GM10266 (cell line): ENCODE measurements at regions not wholly inside any gene's neighbourhood (a gene's known extent, or its start where the extent isn't known, plus 50 kb on each side); places are given as distances from the start of the nearest gene placed in this dataset.

ENCODE experiments used
- DNase-seq: peaks from one replicate; pipeline ENCODE4 v3.0.0; 2012; ENCODE audit errors: extremely low spot score
- TF ChIP-seq, protein P1 (sequence below): IDR thresholded peaks from 2 replicates; pipeline ENCODE4 v1.5.1; 2012; ENCODE audit warnings: mild to moderate bottlenecking, low read depth; ENCODE audit not compliant: control insufficient read depth, insufficient read depth; ENCODE audit errors: missing control alignments

DNA sequence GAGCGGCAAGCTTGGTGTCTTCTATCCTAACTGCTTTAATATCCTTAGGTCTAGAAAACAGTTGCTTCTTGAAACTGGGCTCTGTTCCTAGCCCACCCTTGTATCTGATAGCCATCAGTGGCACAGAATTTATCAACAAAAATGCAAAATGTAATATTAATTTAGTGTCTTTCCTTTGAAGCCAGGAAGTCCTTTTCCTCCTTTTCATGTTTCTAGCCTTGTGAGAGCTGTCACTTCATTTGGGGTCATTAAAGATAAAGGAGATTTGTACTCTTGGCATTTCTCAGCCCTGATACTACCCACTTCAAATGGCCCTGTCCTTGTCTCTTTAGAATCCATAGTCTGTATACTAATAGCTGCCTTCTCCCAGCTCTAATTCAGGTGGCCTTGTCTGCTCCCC lies 111.0 kb downstream of the GAS1 start:
- DNase-seq: no peak
- TF ChIP-seq, protein P1, sequence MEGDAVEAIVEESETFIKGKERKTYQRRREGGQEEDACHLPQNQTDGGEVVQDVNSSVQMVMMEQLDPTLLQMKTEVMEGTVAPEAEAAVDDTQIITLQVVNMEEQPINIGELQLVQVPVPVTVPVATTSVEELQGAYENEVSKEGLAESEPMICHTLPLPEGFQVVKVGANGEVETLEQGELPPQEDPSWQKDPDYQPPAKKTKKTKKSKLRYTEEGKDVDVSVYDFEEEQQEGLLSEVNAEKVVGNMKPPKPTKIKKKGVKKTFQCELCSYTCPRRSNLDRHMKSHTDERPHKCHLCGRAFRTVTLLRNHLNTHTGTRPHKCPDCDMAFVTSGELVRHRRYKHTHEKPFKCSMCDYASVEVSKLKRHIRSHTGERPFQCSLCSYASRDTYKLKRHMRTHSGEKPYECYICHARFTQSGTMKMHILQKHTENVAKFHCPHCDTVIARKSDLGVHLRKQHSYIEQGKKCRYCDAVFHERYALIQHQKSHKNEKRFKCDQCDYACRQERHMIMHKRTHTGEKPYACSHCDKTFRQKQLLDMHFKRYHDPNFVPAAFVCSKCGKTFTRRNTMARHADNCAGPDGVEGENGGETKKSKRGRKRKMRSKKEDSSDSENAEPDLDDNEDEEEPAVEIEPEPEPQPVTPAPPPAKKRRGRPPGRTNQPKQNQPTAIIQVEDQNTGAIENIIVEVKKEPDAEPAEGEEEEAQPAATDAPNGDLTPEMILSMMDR: no peak

DNA sequence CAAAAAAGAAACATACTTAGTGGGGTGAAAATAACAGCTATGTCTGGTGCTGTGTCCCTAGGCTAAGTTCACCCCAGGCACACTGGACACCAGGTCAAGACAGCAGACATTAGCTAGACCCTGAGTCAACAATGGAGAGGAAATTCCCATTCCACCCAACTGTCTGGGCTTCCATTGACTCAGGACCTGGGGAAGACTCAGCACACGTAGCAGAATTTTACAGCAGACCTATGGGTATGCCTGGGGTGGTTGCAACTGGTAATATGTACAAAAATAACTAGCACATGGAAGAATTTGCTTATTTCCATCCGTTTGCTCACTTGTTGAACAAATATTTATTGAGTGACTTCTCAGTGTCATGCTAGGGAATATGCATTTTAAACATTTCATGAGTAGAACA lies 117.0 kb downstream of the GAS1 start:
- TF ChIP-seq, protein P1: no peak
- no peak for DNase-seq

DNA sequence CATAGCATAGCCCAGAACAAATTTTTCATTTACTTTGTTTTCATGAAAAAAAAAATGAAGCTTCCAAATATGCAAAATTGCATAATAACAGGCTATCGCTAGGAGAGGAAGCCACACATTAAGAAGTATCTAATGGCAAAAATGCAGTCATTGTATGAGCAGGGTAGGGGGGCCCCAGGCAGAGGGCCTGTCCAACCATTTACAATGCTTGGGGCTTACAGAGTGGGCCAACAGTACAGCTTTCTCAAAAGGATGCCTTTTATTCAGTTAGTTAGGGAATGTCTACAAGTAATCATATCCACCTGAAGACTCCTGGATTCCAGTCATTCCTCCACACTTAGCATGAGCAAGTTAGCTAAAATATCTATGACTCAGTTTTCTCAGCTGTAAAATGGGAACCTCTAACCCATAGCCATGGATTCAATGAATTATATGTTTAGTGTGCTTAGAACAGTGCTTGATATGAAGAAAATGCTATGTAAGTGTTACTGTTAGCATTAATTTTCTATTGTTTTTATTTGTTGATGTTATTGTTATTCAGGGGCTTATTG lies 117.7 kb downstream of the GAS1 start:
- DNase-seq: no peak
- TF ChIP-seq, protein P1: no peak

DNA sequence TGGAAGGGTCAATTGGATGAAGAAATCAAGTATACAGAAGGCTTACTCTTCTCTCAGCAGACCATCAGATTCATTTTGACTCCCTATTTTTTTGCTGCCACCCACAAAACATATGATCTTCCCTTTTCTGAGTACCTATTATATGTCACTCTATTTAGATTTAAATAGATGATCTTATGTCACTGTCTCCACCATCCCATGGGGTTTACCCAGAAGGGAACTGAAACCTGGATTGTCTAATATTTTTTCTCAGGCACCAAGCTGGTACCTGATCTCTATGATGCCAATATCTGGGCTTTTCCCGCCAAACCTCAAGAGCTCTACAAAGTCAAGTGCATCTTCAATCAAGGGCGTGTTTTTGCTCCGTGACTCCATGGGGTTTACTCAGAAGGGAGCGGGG lies 118.7 kb downstream of the GAS1 start:
- TF ChIP-seq, protein P1: no peak
- no peak for DNase-seq

DNA sequence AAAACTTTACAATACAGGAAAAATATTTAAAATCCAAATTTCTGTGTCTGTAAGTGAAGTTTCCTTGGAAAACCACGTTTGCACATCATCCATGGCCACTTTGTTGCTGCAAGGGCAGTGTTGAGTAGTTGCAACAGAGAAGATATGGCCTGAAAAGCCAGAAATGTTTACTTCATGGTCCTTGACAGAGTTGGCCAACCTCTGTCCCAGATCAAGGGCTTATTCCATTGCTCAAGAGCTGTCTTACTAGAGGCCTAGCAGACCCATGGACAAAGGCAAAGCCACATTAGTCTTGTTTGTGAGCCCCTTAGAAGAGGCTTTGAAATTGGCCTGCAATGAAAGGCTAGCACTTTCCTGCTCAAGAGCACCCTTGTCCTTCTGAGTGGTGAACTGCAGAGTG lies 119.4 kb downstream of the GAS1 start:
- no peak for DNase-seq
- TF ChIP-seq, protein P1: no peak

DNA sequence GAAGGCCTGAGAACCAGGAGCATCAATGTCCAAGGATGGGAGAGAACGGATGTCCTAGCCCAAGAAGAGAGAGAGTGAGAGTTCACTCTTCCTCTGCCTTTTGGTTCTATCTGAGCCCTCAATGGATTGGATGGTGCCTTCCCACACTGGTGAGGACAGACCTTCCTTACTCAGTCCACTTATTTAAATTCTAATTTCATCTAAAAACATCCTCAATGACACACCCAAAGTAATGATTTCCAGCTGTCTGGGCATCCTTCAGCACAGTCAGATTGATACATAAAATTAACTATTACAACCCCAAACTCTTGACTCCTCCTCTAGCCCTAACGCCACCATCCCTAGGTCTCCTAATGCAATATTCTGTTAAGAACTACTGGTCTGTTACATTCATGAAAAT lies 122.0 kb downstream of the GAS1 start:
- TF ChIP-seq, protein P1: no peak
- DNase-seq: no peak

DNA sequence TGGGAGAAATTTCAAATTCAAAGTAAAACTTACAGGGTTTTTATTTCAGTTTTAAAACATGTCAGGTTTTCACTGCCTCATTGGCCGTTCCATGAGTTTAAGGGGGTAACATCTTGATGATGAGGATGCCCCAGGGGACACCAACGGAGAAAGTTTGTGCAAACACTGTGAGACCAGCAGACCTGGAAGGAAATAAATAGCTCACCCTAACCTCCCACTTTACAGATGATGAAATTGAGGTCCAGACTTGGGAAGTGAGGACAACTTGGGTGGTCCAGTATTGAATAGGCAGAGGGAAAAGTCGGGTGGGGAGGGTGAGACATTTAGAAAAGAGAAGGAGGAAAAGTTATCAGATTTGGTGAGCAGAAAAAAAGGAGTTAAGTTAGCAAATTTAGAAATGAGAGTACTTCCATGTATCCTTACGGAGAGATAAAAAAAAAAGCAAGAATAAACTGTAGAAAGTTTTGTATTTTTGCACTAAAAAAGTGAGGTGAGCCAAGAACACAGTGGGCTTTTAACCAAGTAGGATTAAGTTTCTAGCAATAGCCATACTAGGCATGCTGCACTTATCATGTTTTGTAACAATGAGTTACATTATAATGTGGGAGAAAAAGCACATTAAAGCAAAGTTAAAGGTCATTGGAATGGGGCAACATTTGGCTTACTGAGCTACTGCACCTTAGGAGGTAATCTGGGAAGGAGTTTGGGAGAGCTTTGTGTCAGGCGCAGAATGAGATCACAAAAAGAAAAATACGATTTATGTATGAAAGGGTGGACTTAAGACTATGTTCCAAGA lies 125.1 kb downstream of the GAS1 start:
- TF ChIP-seq, protein P1: no peak

More for the DNA sequence above, 125.1 kb downstream of the GAS1 start:
- DNase-seq: no peak
